ENCODE measurements at regions not wholly inside any gene's neighbourhood (a gene's known extent, or its start where the extent isn't known, plus 50 kb on each side); places are given as distances from the start of the nearest gene placed in this dataset.

DNA sequence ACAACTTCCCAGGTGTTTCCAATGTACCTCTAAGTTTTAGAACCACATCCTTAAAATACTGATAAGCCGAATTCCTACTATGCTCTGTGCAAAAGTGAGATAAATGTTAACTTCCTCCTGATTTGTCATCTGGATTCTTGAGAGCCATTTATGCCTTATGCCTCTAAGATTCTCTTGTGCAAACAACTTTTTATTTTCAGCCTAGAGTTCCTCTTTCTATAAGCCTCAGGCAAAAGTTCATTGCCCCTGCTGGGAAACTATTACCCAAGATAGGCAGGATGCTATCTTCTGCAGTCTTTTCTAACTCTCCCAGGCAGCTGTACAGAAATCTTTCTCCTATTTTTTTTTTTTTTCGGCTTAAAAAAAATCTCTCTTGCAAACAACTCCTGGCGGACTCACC, 216.1 kb downstream of the KCNJ3 start:
- no peak for DNase-seq (ENCODE audit: low spot score)

DNA sequence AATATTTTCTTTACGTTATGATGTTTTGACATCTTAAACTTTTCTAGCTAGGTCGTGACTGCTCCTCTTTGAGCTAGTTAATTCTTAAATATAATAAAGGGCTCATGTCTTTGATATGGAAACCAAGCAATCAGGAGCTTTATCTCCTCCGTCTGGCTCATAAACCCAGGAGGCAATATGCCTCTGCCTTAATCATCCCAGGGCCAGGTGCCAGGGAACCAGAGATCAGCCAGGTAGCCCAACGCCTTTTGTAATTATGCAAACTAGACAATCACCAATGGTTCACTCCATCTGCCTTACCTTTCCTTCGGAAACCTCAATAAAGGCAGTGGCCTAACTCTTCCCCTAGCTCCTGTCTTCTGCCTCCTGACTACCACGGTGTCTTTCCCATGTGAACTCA, 213.7 kb downstream of the KCNJ3 start:
- DNase-seq (ENCODE audit: low spot score): no peak

DNA sequence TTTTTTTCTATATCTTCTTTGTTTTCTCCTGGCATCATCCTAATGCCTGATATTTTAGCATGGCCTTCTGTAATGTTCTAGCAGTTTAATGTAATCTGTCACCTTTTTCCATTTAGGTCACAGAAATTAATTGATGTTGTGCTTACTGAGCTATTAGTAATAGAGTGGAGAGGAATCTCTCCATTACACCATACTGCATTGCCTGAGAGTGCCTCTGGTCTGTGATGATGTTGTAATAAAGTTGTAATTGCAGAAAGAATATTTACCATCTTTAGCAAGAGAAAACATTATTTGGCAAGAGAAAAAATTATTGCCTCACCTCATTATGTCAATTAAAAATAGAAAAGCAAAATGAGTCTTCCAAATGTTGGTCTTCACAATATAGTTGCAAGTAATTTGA, 213.2 kb downstream of the KCNJ3 start:
- no peak for DNase-seq (ENCODE audit: low spot score)

DNA sequence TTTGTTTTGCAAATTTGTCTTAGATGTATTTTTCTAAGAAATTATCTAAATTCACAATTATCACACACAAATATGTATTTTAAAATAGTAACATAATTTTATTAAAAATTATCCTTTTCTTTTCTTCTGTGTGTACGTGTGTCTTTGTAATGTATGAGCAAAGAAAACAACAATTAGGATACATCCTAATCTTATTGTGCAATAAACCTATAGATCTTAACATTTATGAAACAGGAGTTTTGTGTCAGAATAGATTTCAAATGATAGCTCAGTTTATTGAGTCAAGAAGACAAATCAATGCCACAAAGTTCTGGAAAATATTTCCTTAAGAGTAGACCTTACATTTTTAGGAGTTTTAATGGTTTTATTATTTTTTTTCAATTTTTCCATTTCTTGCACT, 212.2 kb downstream of the KCNJ3 start:
- DNase-seq (ENCODE audit: low spot score): no peak

DNA sequence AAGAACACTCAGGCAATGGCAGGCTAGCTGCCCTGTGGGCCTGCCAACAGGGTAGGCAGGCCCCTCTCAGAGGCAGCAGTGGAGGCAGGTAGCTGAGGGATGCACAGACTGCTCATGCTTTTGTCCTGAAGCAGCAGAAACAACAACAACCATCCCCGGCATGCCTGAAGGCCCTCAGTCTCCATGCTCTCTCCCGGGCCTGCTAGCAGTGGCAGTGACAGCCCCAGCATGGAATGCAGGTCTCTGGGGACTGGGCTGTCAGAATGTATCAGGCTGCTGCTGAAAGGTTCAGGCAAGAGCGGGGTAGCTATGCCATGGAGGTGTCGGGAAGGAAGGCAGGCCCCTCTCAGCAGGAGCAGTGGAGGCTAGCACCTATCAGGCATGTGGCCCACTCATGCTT, 209.8 kb downstream of the KCNJ3 start:
- DNase-seq (ENCODE audit: low spot score): peak; percentile 24

Small RNA genes in the stretch of these regions (small RNA-seq; reads per million reads assigned to genes)
- gene MTCO1P45 (0 reads per million in 2 experiments), gene RNU6-1001P (0 reads per million in 2 experiments), gene RNU6-546P (0 to 0.09 reads per million in 2 experiments)

Data from SK-N-DZ (cell line).